Kidney (tissue), 13 donors: ENCODE measurements at regions not wholly inside any gene's neighbourhood (a gene's known extent, or its start where the extent isn't known, plus 50 kb on each side); places are given as distances from the start of the nearest gene placed in this dataset.
"Not testable (repeated sequence)": the region's sequence is repeated elsewhere in the genome, so short reads cannot be mapped to it uniquely, and the experiment has no call there.

ENCODE experiments used
- DNase-seq, 5 donors: peaks; one replicate each; pipeline ENCODE4 v3.0.0-alpha.2; 2013 to 2020
- FAIRE-seq: peaks from 2 replicates; lab custom pipeline; 2012; peaks lifted over from hg19 to GRCh38; lab: Jason Lieb, UNC
- H3K27ac ChIP-seq, 2 donors: one replicate each; pipeline ENCODE4 v1.7.0; 2013; ENCODE audit warnings: low read depth in 2 of 2, low read length in 2 of 2, inconsistent platforms in 1 of 2
- H3K27me3 ChIP-seq: one replicate; pipeline ENCODE4 v1.7.1; 2013; ENCODE audit warnings: low read length, inconsistent platforms; ENCODE audit not compliant: control insufficient read depth, insufficient read depth
- H3K36me3 ChIP-seq, 3 donors: one replicate each; pipeline versions ENCODE4 v1.7.0 to v1.7.1; 2013; ENCODE audit warnings: low read length in 3 of 3, control low read depth in 1 of 3, inconsistent platforms in 1 of 3; ENCODE audit not compliant: insufficient read depth in 3 of 3, control insufficient read depth in 2 of 3
- H3K4me1 ChIP-seq, 3 donors: one replicate each; pipeline versions ENCODE4 v1.7.0 to v1.7.1; 2013; ENCODE audit warnings: low read length in 3 of 3, inconsistent platforms in 1 of 3, low read depth in 1 of 3; ENCODE audit not compliant: control insufficient read depth in 2 of 3, insufficient read depth in 2 of 3
- H3K4me3 ChIP-seq, 3 donors: one replicate each; pipeline versions ENCODE4 v1.7.0 to v1.8.1; 2013; ENCODE audit warnings: low read length in 3 of 3, control low read depth in 1 of 3, inconsistent platforms in 1 of 3
- H3K9ac ChIP-seq, 3 donors: one replicate each; pipeline versions ENCODE4 v1.7.0 to v1.7.1; 2013; ENCODE audit warnings: low read length in 3 of 3, control low read depth in 1 of 3, inconsistent platforms in 1 of 3
- H3K9me3 ChIP-seq, 3 donors: one replicate each; pipeline versions ENCODE4 v1.7.0 to v1.7.1; 2013; ENCODE audit warnings: low read length in 3 of 3, control low read depth in 1 of 3, inconsistent platforms in 1 of 3; ENCODE audit not compliant: control insufficient read depth in 2 of 3, insufficient read depth in 1 of 3
- intact Hi-C: fragments of 100-400 bp; cut with DNase I; formaldehyde crosslinking; loops from one replicate; pipeline ENCODE4 v1.11.1; 2022
- TF ChIP-seq, protein P1 (sequence below): IDR thresholded peaks from 3 replicates; pipeline ENCODE4 v1.5.1; 2012; ENCODE audit warnings: mild to moderate bottlenecking, moderate library complexity, borderline replicate concordance; ENCODE audit not compliant: insufficient read depth; ENCODE audit errors: extremely low read depth
- donor health status: control.
- donor health status: control.
- donor health status: control.
- donor health status: control.
- donor health status: control.
- donor health status: DM: yes; HTN: yes; CAD: no.
- donor health status: Normal renal cell carcinoma (clear cell type).

DNA sequence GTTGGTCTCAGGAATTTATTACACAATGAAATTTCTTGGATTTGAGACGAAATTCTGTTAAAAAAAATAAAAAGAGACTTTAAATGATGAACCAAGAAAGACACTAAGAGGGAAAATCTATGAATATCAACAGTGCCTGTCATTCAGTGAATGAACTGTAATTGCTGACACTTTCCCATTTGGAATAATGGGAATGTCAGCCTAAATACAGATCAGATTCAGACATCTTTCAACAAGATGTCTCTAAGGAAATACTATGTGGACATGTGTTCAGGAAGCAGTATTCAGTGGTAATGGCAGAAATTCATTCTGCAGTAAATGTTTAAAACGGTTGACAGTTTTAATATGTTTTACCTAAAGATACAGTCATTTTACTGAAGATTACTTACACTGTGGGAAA lies 433.7 kb upstream of the FAM174A start:
- H3K4me3 ChIP-seq, H3K9me3 ChIP-seq, H3K9ac ChIP-seq, H3K27ac ChIP-seq, FAIRE-seq, H3K27me3 ChIP-seq, DNase-seq, H3K4me1 ChIP-seq, H3K36me3 ChIP-seq, intact Hi-C loops: not testable (repeated sequence)

DNA sequence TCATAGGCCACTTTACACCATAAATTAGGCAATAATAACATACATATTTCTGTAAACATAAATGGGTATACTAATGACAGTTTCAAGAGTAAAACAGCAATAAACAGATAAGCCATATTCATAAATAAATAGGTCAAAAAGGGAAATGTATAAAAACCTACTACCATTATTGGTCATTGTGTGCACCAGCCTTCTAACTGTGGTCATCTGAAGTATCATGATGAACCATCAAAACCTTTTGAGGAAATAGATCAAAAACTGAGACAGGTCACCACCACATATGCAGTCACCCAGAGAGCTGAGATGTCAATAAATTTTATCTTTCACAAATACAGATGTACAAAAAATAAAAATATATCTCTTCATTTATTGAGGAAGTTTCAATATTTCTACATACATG lies 438.8 kb upstream of the FAM174A start:
- H3K36me3 ChIP-seq, H3K9ac ChIP-seq, H3K27ac ChIP-seq, DNase-seq, H3K9me3 ChIP-seq, H3K27me3 ChIP-seq, H3K4me3 ChIP-seq, FAIRE-seq, intact Hi-C loops, H3K4me1 ChIP-seq: not testable (repeated sequence)

DNA sequence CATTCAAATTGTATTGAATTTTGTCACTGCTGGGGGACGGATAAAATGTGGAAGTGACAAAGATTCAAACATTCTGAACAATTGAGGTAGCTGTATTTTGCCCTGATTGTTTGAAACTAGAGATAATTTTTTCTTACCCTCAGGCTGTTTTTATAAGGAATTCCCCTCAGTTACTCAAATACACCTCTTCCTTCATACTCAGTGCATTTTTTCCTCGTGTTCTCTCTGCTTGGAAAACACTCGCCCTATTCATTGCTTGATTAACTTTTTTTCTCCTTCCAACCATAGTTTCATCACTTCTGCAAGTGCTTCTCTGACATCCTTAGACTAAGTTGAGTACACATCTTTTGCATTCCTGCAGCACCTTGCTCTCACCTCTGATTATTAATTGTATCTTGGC lies 454.5 kb upstream of the FAM174A start:
- intact Hi-C loops, H3K4me3 ChIP-seq, H3K36me3 ChIP-seq, H3K27ac ChIP-seq, FAIRE-seq, H3K9ac ChIP-seq, H3K4me1 ChIP-seq, DNase-seq, H3K9me3 ChIP-seq, H3K27me3 ChIP-seq: not testable (repeated sequence)

DNA sequence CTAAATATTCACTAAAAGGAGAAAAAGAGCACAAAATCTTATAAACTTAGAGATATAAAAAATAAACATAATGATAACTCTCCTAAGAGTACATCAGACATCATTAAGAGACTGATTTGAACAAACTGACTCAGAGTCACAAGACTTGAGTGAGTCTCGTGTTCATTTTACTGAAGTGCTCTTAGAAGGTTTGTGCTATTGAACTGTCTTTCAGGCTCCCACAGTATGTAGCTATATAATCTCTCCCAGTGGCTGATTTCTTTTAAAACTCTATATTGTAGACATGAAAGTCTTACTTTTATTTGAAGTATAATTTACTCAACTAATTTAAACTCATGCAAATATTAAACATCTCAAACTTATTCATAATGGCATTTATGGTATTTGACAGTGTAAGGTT lies 456.0 kb upstream of the FAM174A start:
- H3K9ac ChIP-seq, H3K27ac ChIP-seq, H3K4me1 ChIP-seq, H3K27me3 ChIP-seq, H3K4me3 ChIP-seq, H3K9me3 ChIP-seq, DNase-seq, FAIRE-seq, H3K36me3 ChIP-seq, intact Hi-C loops: not testable (repeated sequence)

DNA sequence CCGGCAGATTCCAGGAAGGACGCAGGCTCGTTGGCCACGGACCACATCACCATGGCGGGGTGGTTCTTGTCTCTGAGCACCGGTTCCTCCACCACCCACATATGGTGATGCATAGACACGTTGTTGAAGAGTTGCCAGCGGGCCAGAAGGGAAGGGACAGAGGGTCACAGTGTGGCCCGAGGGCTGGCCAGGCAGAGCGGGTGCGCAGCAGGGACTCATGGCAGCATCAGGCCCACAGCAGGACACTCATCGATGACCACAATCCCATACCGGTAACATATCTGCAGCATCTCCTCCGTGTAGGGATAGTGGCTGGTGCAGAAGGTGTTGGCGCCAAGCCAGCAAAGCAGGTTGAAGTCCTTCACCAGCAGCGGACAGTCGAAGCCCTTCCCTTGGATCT lies 469.2 kb upstream of the FAM174A start:
- H3K27ac ChIP-seq, H3K36me3 ChIP-seq, H3K27me3 ChIP-seq, H3K4me1 ChIP-seq, FAIRE-seq, H3K4me3 ChIP-seq, H3K9me3 ChIP-seq, DNase-seq, H3K9ac ChIP-seq, intact Hi-C loops: not testable (repeated sequence)

DNA sequence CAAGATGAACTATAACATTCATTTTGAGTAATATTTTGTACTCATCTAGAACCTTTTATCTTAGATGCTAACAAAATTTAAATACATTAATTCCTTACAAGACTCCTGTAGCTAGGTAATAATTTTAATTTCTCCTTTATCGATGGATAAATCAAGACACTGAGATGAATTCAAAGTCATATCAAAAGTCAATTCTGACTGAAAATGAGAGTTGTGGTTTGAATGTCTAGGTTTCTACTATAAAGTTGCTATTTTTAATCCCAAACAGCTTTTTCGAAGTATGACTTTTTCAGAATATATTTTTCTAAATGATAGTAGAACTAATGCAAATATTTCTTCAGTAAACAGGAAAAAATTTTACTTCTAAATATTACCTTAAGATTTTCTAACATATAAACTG lies 491.7 kb upstream of the FAM174A start:
- Histone ChIP-seq H3K27me3 (no peaks in the 10 kb centered on the region), H3K4me1 (no peaks in the 10 kb centered on the region), H3K9me3 (no peaks in the 10 kb centered on the region), H3K9ac (no peak overlapping the region), H3K4me3 (no peak overlapping the region), H3K36me3 (no peaks in the 10 kb centered on the region), H3K27ac (no peak overlapping the region)
- intact Hi-C loops, result no loop called here
- no peak for DNase-seq
- TF ChIP-seq, protein P1, sequence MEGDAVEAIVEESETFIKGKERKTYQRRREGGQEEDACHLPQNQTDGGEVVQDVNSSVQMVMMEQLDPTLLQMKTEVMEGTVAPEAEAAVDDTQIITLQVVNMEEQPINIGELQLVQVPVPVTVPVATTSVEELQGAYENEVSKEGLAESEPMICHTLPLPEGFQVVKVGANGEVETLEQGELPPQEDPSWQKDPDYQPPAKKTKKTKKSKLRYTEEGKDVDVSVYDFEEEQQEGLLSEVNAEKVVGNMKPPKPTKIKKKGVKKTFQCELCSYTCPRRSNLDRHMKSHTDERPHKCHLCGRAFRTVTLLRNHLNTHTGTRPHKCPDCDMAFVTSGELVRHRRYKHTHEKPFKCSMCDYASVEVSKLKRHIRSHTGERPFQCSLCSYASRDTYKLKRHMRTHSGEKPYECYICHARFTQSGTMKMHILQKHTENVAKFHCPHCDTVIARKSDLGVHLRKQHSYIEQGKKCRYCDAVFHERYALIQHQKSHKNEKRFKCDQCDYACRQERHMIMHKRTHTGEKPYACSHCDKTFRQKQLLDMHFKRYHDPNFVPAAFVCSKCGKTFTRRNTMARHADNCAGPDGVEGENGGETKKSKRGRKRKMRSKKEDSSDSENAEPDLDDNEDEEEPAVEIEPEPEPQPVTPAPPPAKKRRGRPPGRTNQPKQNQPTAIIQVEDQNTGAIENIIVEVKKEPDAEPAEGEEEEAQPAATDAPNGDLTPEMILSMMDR, result no peak
- no peak for FAIRE-seq
